H1 (cell line): ENCODE measurements at regions not wholly inside any gene's neighbourhood (a gene's known extent, or its start where the extent isn't known, plus 50 kb on each side); places are given as distances from the start of the nearest gene placed in this dataset.

ENCODE experiments used
- CHD7 ChIP-seq: fragments of 300-600 bp; sonication (generic); IDR thresholded peaks from 2 replicates; pipeline ENCODE4 v1.7.1; 2012; ENCODE audit warnings: low read length, moderate library complexity, mild to moderate bottlenecking, inconsistent platforms; ENCODE audit not compliant: insufficient replicate concordance
- EGR1 ChIP-seq: IDR thresholded peaks from 2 replicates; pipeline ENCODE4 v1.6.1; 2011; ENCODE audit warnings: low read depth, low read length, borderline replicate concordance

- TF ChIP-seq EGR1 (no peak), CHD7 (no peak)
Measured at GRCh38 chr10:120262857-120263547, 194.0 kb upstream of the PLPP4 start (continued).
